Stomach smooth muscle (tissue), 2 donors: ENCODE measurements at regions not wholly inside any gene's neighbourhood (a gene's known extent, or its start where the extent isn't known, plus 50 kb on each side); places are given as distances from the start of the nearest gene placed in this dataset.

Source experiments
- H3K27ac ChIP-seq: one replicate; pipeline ENCODE4 v1.7.0; 2013; ENCODE audit warnings: mild to moderate bottlenecking, low read length, inconsistent platforms
- H3K27me3 ChIP-seq, 2 donors: one replicate each; pipeline ENCODE4 v1.7.0; 2013; ENCODE audit warnings: low read length in 2 of 2; ENCODE audit not compliant: insufficient read depth in 2 of 2, control insufficient read depth in 1 of 2
- H3K36me3 ChIP-seq, 2 donors: one replicate each; pipeline ENCODE4 v1.7.0; 2013; ENCODE audit warnings: low read length in 2 of 2; ENCODE audit not compliant: control insufficient read depth in 2 of 2, insufficient read depth in 2 of 2
- H3K4me1 ChIP-seq: one replicate; pipeline ENCODE4 v1.7.0; 2013; ENCODE audit warnings: low read length; ENCODE audit not compliant: control insufficient read depth, insufficient read depth
- H3K4me3 ChIP-seq, 2 donors: one replicate each; pipeline ENCODE4 v1.7.0; 2013; ENCODE audit warnings: low read length in 2 of 2
- H3K9ac ChIP-seq, 2 donors: one replicate each; pipeline ENCODE4 v1.7.0; 2013; ENCODE audit warnings: low read length in 2 of 2, mild to moderate bottlenecking in 1 of 2
- H3K9me3 ChIP-seq, 2 donors: one replicate each; pipeline ENCODE4 v1.7.0; 2013; ENCODE audit warnings: low read length in 2 of 2; ENCODE audit not compliant: control insufficient read depth in 2 of 2
- donor health status: healthy.
- donor health status: Pancreatic carcinoma.

DNA sequence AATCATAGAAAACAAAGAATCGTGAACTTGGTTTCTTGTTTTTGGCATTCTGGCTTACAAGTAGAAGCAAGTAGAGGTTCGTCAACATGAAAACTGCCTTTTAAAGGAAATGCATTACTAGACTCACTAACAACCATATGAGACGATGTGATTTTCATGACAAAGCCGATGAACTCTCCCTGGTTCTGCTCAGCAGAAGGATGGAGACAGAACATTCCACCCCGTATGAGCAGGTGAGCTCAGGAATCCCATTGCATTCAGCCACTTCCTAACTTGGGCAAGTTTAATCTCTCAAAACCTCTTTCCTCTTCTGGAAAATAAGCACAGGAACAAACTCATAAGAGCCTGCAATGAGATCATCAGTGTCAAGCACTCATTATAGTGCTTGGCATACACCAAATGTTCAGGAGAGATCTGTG, 57.4 kb upstream of the SVIL start:
- peak overlapping the region; percentile 88 for H3K27ac ChIP-seq
- peaks cover 43% of the 10 kb centered on the region for H3K4me1 ChIP-seq
- H3K4me3 ChIP-seq = peak overlapping the region in 1 of 2 donors; percentile 40
- H3K36me3 ChIP-seq = peaks cover 0 to 2% of the 10 kb centered on the region in 2 donors
- H3K27me3 ChIP-seq = no peaks in the 10 kb centered on the region
- H3K9me3 ChIP-seq = no peaks in the 10 kb centered on the region
- peak overlapping the region; percentile 36 to 48 for H3K9ac ChIP-seq

GRCh38 chr10:29691564-29692072, 56.8 kb upstream of the SVIL start:
- peak overlapping the region in 1 of 2 donors; percentile 40 for H3K4me3 ChIP-seq
- peak overlapping the region; percentile 88 for H3K27ac ChIP-seq
- H3K4me1 ChIP-seq = peaks cover 43% of the 10 kb centered on the region

DNA sequence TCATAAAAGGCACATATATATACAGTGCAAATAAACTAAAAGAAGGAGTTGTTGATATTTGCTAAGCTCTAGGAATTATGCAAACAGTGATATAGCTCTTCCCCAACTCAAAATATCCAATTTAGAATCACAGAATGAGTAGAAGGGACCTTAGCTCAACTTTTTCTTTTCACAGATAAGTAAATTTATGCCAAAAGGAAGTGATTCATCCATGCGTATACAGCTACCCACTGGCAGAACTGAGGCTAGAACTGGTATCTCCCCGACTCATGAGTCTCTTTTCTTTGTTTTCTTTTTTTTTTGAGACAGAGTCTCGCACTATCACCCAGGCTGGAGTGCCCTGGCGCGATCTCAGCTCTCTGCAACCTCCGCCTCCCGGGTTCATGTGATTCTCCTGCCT, 54.2 kb upstream of the SVIL start:
- Histone ChIP-seq H3K4me1 (peaks cover 31% of the 10 kb centered on the region), H3K9me3 (no peaks in the 10 kb centered on the region), H3K36me3 (peaks cover 18% of the 10 kb centered on the region in 2 donors), H3K27me3 (no peaks in the 10 kb centered on the region), H3K9ac (no peak overlapping the region), H3K27ac (no peak overlapping the region), H3K4me3 (no peak overlapping the region)

More at GRCh38 chr10:29691564-29692072, 56.8 kb upstream of the SVIL start:
- Histone ChIP-seq H3K9me3 (no peaks in the 10 kb centered on the region), H3K9ac (peak overlapping the region; percentile 36 to 48), H3K36me3 (peaks cover 0 to 2% of the 10 kb centered on the region in 2 donors), H3K27me3 (no peaks in the 10 kb centered on the region)

DNA sequence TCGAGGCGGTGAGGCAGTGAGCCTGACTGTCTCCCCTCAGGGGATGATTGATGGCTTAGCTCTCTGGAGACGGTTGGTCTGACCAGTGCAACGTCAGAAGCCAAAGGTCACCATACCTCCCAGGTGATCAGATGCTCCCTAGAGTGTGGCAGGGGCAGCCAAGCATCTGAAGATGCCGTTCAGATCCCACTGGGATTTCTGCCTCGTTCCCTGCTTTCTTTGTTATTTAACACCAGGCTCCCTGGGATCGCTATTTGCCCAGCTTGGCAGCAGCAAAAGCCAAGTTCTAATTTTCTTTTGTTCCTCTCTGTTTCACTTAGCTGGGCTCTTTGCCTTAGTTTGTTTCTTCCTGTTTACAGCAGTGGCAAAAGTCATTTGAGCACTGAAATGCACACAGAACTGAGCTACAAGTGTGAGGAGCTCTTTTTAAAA, 53.5 kb upstream of the SVIL start:
- H3K36me3 ChIP-seq = peaks cover 24 to 26% of the 10 kb centered on the region in 2 donors
- H3K27ac ChIP-seq = peak overlapping the region; percentile 32
- no peaks in the 10 kb centered on the region for H3K9me3 ChIP-seq
- H3K4me1 ChIP-seq = peaks cover 24% of the 10 kb centered on the region
- H3K9ac ChIP-seq = peak overlapping the region in 1 of 2 donors; percentile 14
- no peaks in the 10 kb centered on the region for H3K27me3 ChIP-seq
- H3K4me3 ChIP-seq = no peak overlapping the region

GRCh38 chr10:29687421-29688164, 52.8 kb upstream of the SVIL start:
- Histone ChIP-seq H3K4me1 (peaks cover 18% of the 10 kb centered on the region), H3K27me3 (no peaks in the 10 kb centered on the region), H3K9ac (no peak overlapping the region), H3K27ac (peak overlapping the region; percentile 32), H3K36me3 (peaks cover 30 to 31% of the 10 kb centered on the region in 2 donors), H3K9me3 (no peaks in the 10 kb centered on the region), H3K4me3 (no peak overlapping the region)

- no peak overlapping the region for H3K4me3 ChIP-seq
- no peak overlapping the region for H3K9ac ChIP-seq
- H3K36me3 ChIP-seq = peaks cover 44 to 45% of the 10 kb centered on the region in 2 donors
- H3K4me1 ChIP-seq = peaks cover 22% of the 10 kb centered on the region
- no peaks in the 10 kb centered on the region for H3K9me3 ChIP-seq
- no peak overlapping the region for H3K27ac ChIP-seq
- no peaks in the 10 kb centered on the region for H3K27me3 ChIP-seq
These were observed 50.7 kb upstream of the SVIL start for GRCh38 chr10:29685506-29685905.
